Gastroesophageal sphincter (tissue), 4 donors: ENCODE measurements at regions not wholly inside any gene's neighbourhood (a gene's known extent, or its start where the extent isn't known, plus 50 kb on each side); places are given as distances from the start of the nearest gene placed in this dataset.

Experiments used
- ATAC-seq: fragments of 150-250 bp; one replicate; pipeline ENCODE4 v1.9.1; 2016; ENCODE audit warnings: mild to moderate bottlenecking, moderate library complexity
- H3K27ac ChIP-seq, 4 donors: fragments of 200-600 bp; sonication (generic) in 3 of 4; 1 replicate in 3 of 4; 2 replicates in 1 of 4; pipeline ENCODE4 v1.5.1; 2016 to 2019
- H3K27me3 ChIP-seq: fragments of 200-600 bp; sonication (generic); one replicate; pipeline ENCODE4 v1.5.1; 2019
- H3K36me3 ChIP-seq, 2 donors: fragments of 200-600 bp; sonication (generic); one replicate each; pipeline ENCODE4 v1.5.1; 2019; ENCODE audit warnings: control low read depth in 1 of 2
- H3K4me1 ChIP-seq, 3 donors: fragments of 200-600 bp; sonication (generic); 1 replicate in 2 of 3; 2 replicates in 1 of 3; pipeline ENCODE4 v1.5.1; 2016 to 2019; ENCODE audit warnings: control low read depth in 2 of 3
- H3K4me3 ChIP-seq, 2 donors: fragments of 200-600 bp; sonication (generic); one replicate each; pipeline ENCODE4 v1.5.1; 2019; ENCODE audit warnings: mild to moderate bottlenecking in 1 of 2, moderate library complexity in 1 of 2
- H3K9me3 ChIP-seq, 3 donors: fragments of 200-600 bp; sonication (generic); one replicate each; pipeline ENCODE4 v1.5.1; 2017 to 2019; ENCODE audit warnings: control low read depth in 2 of 3
- CTCF ChIP-seq, 4 experiments: fragments of 200-600 bp in 2 of 4; fragments of 450-650 bp in 2 of 4; sonication (generic) in 1 of 4; IDR thresholded peaks; one replicate each; pipeline ENCODE4 v1.5.1; 2017 to 2019; ENCODE audit warnings: antibody characterized with exemption in 4 of 4, mild to moderate bottlenecking in 2 of 4, moderate library complexity in 2 of 4
- EP300 ChIP-seq: sonication (generic); formaldehyde crosslinking; IDR thresholded peaks from one replicate; pipeline ENCODE4 v1.6.1; 2017; ENCODE audit warnings: antibody characterized with exemption, mild to moderate bottlenecking
- POLR2A ChIP-seq, 2 donors: fragments of 450-650 bp; IDR thresholded peaks; one replicate each; pipeline ENCODE4 v1.6.1; 2017; ENCODE audit warnings: antibody characterized with exemption in 2 of 2, mild to moderate bottlenecking in 2 of 2, moderate library complexity in 1 of 2
- POLR2AphosphoS5 ChIP-seq: sonication (generic); formaldehyde crosslinking; IDR thresholded peaks from one replicate; pipeline ENCODE4 v1.6.1; 2017; ENCODE audit warnings: antibody characterized with exemption
- WGBS, 2 donors: methylation state at CpG; one replicate each; pipeline ENCODE4 v1.1.5; 2018; ENCODE audit warnings: low coverage in 1 of 2; 5-methylcytosine and 5-hydroxymethylcytosine counted together

GRCh38 chr18:39846265-39846664 lies 2108.8 kb upstream of the PIK3C3 start:
- Histone ChIP-seq H3K4me3 (no peak overlapping the region), H3K4me1 (peaks cover 0 to 15% (median 11%) of the 10 kb centered on the region in 3 donors), H3K36me3 (no peaks in the 10 kb centered on the region), H3K9me3 (no peaks in the 10 kb centered on the region), H3K27me3 (no peaks in the 10 kb centered on the region), H3K27ac (no peak overlapping the region)
- peak; percentile 38 for ATAC-seq
- 21 to 24% methylated on average over 2 to 5 of the region's 5 CpGs for WGBS, 2 donors
- TF ChIP-seq EP300 (no peak), POLR2A (IDR thresholded peaks at IDR 0.05) (no peak), POLR2AphosphoS5 (no peak), CTCF (IDR thresholded peaks at IDR 0.05) (no peak)

DNA sequence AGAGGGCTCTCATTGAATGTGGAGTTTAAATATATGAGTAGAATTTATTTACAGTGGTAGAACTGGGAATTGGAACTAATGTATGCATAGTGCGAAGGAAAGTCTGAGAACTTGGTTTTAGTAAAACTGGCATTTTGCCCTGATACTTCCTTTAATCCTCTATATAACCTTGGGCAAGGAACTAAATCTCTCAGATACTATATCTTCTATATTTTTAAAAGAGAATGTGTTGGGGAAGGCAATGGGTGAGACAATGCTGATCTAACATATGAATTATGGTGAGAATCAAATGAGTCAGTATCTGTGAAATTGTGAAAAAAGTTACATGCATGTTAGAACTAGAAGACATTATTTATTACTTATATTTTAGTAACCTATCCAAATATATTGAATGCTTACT lies 2109.4 kb upstream of the PIK3C3 start:
- TF ChIP-seq POLR2A (IDR thresholded peaks at IDR 0.05) (no peak), EP300 (no peak), CTCF (IDR thresholded peaks at IDR 0.05) (no peak), POLR2AphosphoS5 (no peak)
- H3K4me3 ChIP-seq = no peak overlapping the region
- 63 to 91% methylated on average over 1 of the region's 1 CpG for WGBS, 2 donors
- ATAC-seq = no peak
- H3K27ac ChIP-seq = no peak overlapping the region
- H3K4me1 ChIP-seq = peaks cover 0 to 20% (median 17%) of the 10 kb centered on the region in 3 donors
- H3K27me3 ChIP-seq = no peaks in the 10 kb centered on the region
- no peaks in the 10 kb centered on the region for H3K9me3 ChIP-seq
- H3K36me3 ChIP-seq = no peaks in the 10 kb centered on the region

DNA sequence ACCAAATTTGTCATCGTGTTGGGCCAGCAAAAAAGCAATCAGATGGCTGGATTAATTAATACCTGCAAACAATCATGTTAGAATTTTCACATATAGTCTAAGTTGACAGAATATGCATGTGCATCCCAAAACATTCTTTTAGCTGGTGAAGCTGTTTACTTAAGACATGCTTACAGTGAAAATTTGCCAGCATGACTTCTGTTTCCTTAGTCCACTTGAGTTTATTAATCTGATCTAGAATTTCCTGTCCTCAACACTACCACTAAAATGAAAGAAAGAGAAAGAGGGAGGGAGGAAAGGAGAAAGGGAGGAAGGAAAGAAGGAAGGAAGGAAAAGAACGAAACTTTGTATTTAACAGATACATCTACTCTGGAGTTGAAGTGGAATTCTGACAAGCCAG lies 2109.9 kb upstream of the PIK3C3 start:
- ATAC-seq = no peak
- H3K36me3 ChIP-seq = no peaks in the 10 kb centered on the region
- H3K4me3 ChIP-seq = no peak overlapping the region
- WGBS, 2 donors = 80 to 83% methylated on average over 1 to 2 of the region's 2 CpGs
- no peak for TF ChIP-seq EP300
- TF ChIP-seq POLR2AphosphoS5 = no peak
- no peak for TF ChIP-seq POLR2A (IDR thresholded peaks at IDR 0.05)
- H3K27me3 ChIP-seq = no peaks in the 10 kb centered on the region
- H3K27ac ChIP-seq = no peak overlapping the region
- H3K4me1 ChIP-seq = peaks cover 0 to 22% (median 22%) of the 10 kb centered on the region in 3 donors
- H3K9me3 ChIP-seq = no peaks in the 10 kb centered on the region

- Histone ChIP-seq H3K4me3 (no peak overlapping the region), H3K27ac (no peak overlapping the region), H3K4me1 (peaks cover 0 to 22% (median 22%) of the 10 kb centered on the region in 3 donors), H3K9me3 (no peaks in the 10 kb centered on the region), H3K36me3 (no peaks in the 10 kb centered on the region), H3K27me3 (no peaks in the 10 kb centered on the region)
- TF ChIP-seq POLR2AphosphoS5 = no peak
- no peak for TF ChIP-seq EP300
- no peak for TF ChIP-seq POLR2A (IDR thresholded peaks at IDR 0.05)
- TF ChIP-seq CTCF (IDR thresholded peaks at IDR 0.05) = no peak
- WGBS, 2 donors = 63 to 85% methylated on average over 1 to 4 of the region's 4 CpGs
- no peak for ATAC-seq
Observed at GRCh38 chr18:39843546-39843945, 2111.5 kb upstream of the PIK3C3 start.

DNA sequence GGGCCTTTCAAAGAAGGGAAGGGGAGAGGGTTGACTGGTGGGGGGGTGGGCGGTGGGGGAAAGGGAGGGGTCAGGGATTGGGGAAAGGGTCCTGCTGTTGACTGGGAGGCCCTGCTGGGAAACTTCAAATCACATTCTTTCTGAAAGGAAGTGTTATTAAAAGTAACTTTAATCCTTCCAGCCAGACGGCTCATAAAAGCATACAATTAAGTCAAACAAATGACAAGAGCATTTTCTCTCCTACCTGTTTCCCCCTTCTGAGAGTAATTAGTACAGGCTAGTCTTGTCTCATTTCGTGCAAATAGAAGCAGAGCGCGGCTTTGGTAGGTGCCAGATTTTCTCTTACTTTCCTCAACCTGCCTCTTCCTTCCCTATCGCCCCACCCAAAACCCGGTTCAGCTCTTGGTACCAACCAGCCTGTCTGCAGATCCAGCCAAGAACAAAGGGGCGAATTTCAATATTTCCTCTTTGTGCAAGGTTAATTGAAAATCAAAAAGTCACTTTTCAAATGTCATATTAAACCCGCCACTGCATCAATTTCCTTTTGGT lies 2112.6 kb upstream of the PIK3C3 start:
- no peaks in the 10 kb centered on the region for H3K36me3 ChIP-seq
- WGBS, 2 donors = 45 to 72% methylated on average over 6 to 8 of the region's 9 CpGs
- H3K27ac ChIP-seq = no peak overlapping the region
- H3K4me3 ChIP-seq = no peak overlapping the region
- no peak for ATAC-seq
- H3K4me1 ChIP-seq = peaks cover 0 to 22% (median 22%) of the 10 kb centered on the region in 3 donors
- no peaks in the 10 kb centered on the region for H3K9me3 ChIP-seq
- H3K27me3 ChIP-seq = no peaks in the 10 kb centered on the region
- TF ChIP-seq POLR2A (IDR thresholded peaks at IDR 0.05) (no peak), EP300 (no peak), CTCF (IDR thresholded peaks at IDR 0.05) (no peak), POLR2AphosphoS5 (no peak)
